GM19397 (cell line): ENCODE measurements at regions not wholly inside any gene's neighbourhood (a gene's known extent, or its start where the extent isn't known, plus 50 kb on each side); places are given as distances from the start of the nearest gene placed in this dataset.

Experiments used
- ATAC-seq: cut with Tn5 transposase; IDR thresholded peaks from one replicate; pipeline ENCODE4 v1.9.1; 2021; ENCODE audit warnings: mild to moderate bottlenecking, moderate library complexity; ENCODE audit not compliant: unreplicated experiment

GRCh38 chr10:55043540-55043939, 242.5 kb upstream of the PCDH15 start:
- ATAC-seq: no peak

GRCh38 chr10:55033061-55033460, 232.0 kb upstream of the PCDH15 start:
- ATAC-seq: no peak

- ATAC-seq: no peak
These were observed 223.7 kb upstream of the PCDH15 start for GRCh38 chr10:55024713-55025112.

- no peak for ATAC-seq
These were observed 218.4 kb upstream of the PCDH15 start for GRCh38 chr10:55019439-55019838.

GRCh38 chr10:55013318-55013717, 212.3 kb upstream of the PCDH15 start:
- ATAC-seq: no peak

- ATAC-seq: no peak
These were observed 201.4 kb upstream of the PCDH15 start for GRCh38 chr10:55002420-55002819.

- no peak for ATAC-seq
These were observed 200.4 kb upstream of the PCDH15 start for GRCh38 chr10:55001422-55001821.

GRCh38 chr10:54993148-54993547, 192.1 kb upstream of the PCDH15 start:
- ATAC-seq: no peak

GRCh38 chr10:54985732-54986131, 184.7 kb upstream of the PCDH15 start:
- peak; percentile 47 for ATAC-seq

- no peak for ATAC-seq
These were observed 182.2 kb upstream of the PCDH15 start for GRCh38 chr10:54983255-54983654.

GRCh38 chr10:54962134-54962900, 161.3 kb upstream of the PCDH15 start:
- ATAC-seq: no peak

- no peak for ATAC-seq
These were observed 160.0 kb upstream of the PCDH15 start for GRCh38 chr10:54961040-54961439.

GRCh38 chr10:54958844-54959243, 157.8 kb upstream of the PCDH15 start:
- no peak for ATAC-seq

- no peak for ATAC-seq
These were observed 146.6 kb upstream of the PCDH15 start for GRCh38 chr10:54947605-54948004.

GRCh38 chr10:54940418-54940817, 139.4 kb upstream of the PCDH15 start:
- no peak for ATAC-seq

- no peak for ATAC-seq
These were observed 113.0 kb upstream of the PCDH15 start for GRCh38 chr10:54914049-54914448.

GRCh38 chr10:54909165-54909564, 108.1 kb upstream of the PCDH15 start:
- no peak for ATAC-seq

GRCh38 chr10:54908019-54908418, 107.0 kb upstream of the PCDH15 start:
- no peak for ATAC-seq

GRCh38 chr10:54906940-54907339, 105.9 kb upstream of the PCDH15 start:
- ATAC-seq: no peak

GRCh38 chr10:54905578-54906192, 104.7 kb upstream of the PCDH15 start:
- no peak for ATAC-seq

GRCh38 chr10:54904833-54905232, 103.8 kb upstream of the PCDH15 start:
- ATAC-seq: no peak

GRCh38 chr10:54903745-54904144, 102.7 kb upstream of the PCDH15 start:
- no peak for ATAC-seq

- no peak for ATAC-seq
These were observed 99.6 kb upstream of the PCDH15 start for GRCh38 chr10:54900584-54900983.
